ENCODE measurements at regions not wholly inside any gene's neighbourhood (a gene's known extent, or its start where the extent isn't known, plus 50 kb on each side); places are given as distances from the start of the nearest gene placed in this dataset.

DNA sequence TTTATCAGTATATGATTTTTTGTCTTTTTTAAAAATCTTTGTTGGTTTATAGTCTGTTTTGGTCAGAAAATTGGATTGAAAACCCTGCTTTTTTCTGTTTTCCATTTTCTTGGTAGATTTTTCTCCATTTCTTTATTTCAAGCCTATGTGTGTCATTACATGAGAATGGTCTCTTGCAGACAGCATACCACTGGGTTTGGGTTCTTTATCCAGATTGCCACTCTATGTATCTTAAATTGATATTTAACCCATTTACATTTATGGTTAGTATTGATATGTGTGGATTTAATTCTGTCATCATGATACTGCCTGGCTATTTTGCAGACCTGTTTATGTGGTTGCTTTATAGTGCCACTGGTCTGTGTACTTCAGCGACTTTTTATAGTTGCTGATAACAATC lies 239.9 kb upstream of the NDST4 start:
- no peaks in the 10 kb centered on the region; the same call in 1 of the 2 replicates for H3K36me3 ChIP-seq (replicated peaks; ENCODE audit: insufficient read depth, low read length)
- no peak overlapping the region for H3K4me3 ChIP-seq (ENCODE audit: low read length)
- H3K27ac ChIP-seq (ENCODE audit: low read length), result no peak overlapping the region
- no peaks in the 10 kb centered on the region for H3K27me3 ChIP-seq (replicated peaks; ENCODE audit: insufficient read depth, low read length)
- no peaks in the 10 kb centered on the region for H4K20me1 ChIP-seq (ENCODE audit: insufficient read depth, low read length)
- no peak overlapping the region for H2AFZ ChIP-seq (ENCODE audit: low read length)
- no peaks in the 10 kb centered on the region; the same call in 1 of the 2 replicates for H3K9me2 ChIP-seq (replicated peaks; ENCODE audit: insufficient read depth, low read length)
- no peak overlapping the region for H3K9ac ChIP-seq (ENCODE audit: low read length)
- H3K4me1 ChIP-seq (ENCODE audit: low read length), result no peaks in the 10 kb centered on the region
- TF ChIP-seq EZH2phosphoT487 (IDR thresholded peaks at IDR 0.05; ENCODE audit: low read length) (no peak), CTCF (IDR thresholded peaks at IDR 0.05; ENCODE audit: low read length) (no peak), EZH2 (optimal IDR thresholded peaks at IDR 0.05; ENCODE audit: low read depth, low read length) (no peak)
- no peaks in the 10 kb centered on the region for H3K79me2 ChIP-seq (ENCODE audit: low read length)
- DNase-seq, result no peak
- no peak overlapping the region for H3K4me2 ChIP-seq (ENCODE audit: low read depth, low read length)
- no peaks in the 10 kb centered on the region for H3F3A ChIP-seq (ENCODE audit: insufficient read depth, low read length)
- H3K9me3 ChIP-seq (replicated peaks; ENCODE audit: insufficient read depth, low read length), result no peaks in the 10 kb centered on the region

DNA sequence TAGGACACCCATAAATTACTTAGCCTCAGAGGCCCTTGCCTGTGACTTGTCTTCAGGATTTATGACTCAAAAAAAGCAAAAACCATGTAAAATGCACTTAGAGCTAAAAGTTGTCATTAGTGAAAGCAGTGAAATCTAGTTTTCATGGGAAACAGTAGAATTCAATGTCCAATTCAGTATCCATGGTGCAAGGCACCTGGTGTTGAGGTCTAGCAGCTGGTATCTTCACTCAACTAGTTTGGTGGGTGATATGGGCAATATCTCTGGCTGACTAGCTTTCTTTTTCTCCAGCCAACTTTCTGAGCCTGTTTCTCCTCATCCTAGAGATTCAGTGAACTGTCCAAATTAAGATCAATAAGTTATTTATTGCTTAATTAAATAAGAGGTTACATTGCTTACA lies 229.8 kb upstream of the NDST4 start:
- no peaks in the 10 kb centered on the region; the same call in 1 of the 2 replicates for H3K36me3 ChIP-seq (replicated peaks; ENCODE audit: insufficient read depth, low read length)
- no peaks in the 10 kb centered on the region for H4K20me1 ChIP-seq (ENCODE audit: insufficient read depth, low read length)
- H3F3A ChIP-seq (ENCODE audit: insufficient read depth, low read length), result no peaks in the 10 kb centered on the region
- no peak overlapping the region for H3K27ac ChIP-seq (ENCODE audit: low read length)
- H3K27me3 ChIP-seq (replicated peaks; ENCODE audit: insufficient read depth, low read length), result no peaks in the 10 kb centered on the region
- H3K4me2 ChIP-seq (ENCODE audit: low read depth, low read length), result no peak overlapping the region
- DNase-seq, result no peak
- H3K79me2 ChIP-seq (ENCODE audit: low read length), result no peaks in the 10 kb centered on the region
- H3K9ac ChIP-seq (ENCODE audit: low read length), result no peak overlapping the region
- TF ChIP-seq CTCF (IDR thresholded peaks at IDR 0.05; ENCODE audit: low read length), result no peak
- H3K4me3 ChIP-seq (ENCODE audit: low read length), result no peak overlapping the region
- H2AFZ ChIP-seq (ENCODE audit: low read length), result no peak overlapping the region
- no peaks in the 10 kb centered on the region for H3K9me3 ChIP-seq (replicated peaks; ENCODE audit: insufficient read depth, low read length)
- no peaks in the 10 kb centered on the region for H3K4me1 ChIP-seq (ENCODE audit: low read length)
- H3K9me2 ChIP-seq (replicated peaks; ENCODE audit: insufficient read depth, low read length), result no peaks in the 10 kb centered on the region

- Histone ChIP-seq H3K9ac (ENCODE audit: low read length) (no peak overlapping the region), H3K4me2 (ENCODE audit: low read depth, low read length) (peak overlapping the region; percentile 54), H4K20me1 (ENCODE audit: insufficient read depth, low read length) (no peaks in the 10 kb centered on the region), H2AFZ (ENCODE audit: low read length) (no peak overlapping the region), H3K79me2 (ENCODE audit: low read length) (no peaks in the 10 kb centered on the region), H3K27ac (ENCODE audit: low read length) (peak overlapping the region; percentile 32; the same call in 1 of the 2 replicates), H3K9me2 (replicated peaks; ENCODE audit: insufficient read depth, low read length) (no peaks in the 10 kb centered on the region), H3K9me3 (replicated peaks; ENCODE audit: insufficient read depth, low read length) (no peaks in the 10 kb centered on the region), H3F3A (ENCODE audit: insufficient read depth, low read length) (peaks cover 9% of the 10 kb centered on the region), H3K27me3 (replicated peaks; ENCODE audit: insufficient read depth, low read length) (no peaks in the 10 kb centered on the region), H3K4me1 (ENCODE audit: low read length) (peaks cover 30% of the 10 kb centered on the region), H3K36me3 (replicated peaks; ENCODE audit: insufficient read depth, low read length) (no peaks in the 10 kb centered on the region), H3K4me3 (ENCODE audit: low read length) (no peak overlapping the region)
- no peak for TF ChIP-seq CTCF (IDR thresholded peaks at IDR 0.05; ENCODE audit: low read length)
- TF ChIP-seq EZH2phosphoT487 (IDR thresholded peaks at IDR 0.05; ENCODE audit: low read length), result no peak
- TF ChIP-seq EZH2 (optimal IDR thresholded peaks at IDR 0.05; ENCODE audit: low read depth, low read length), result no peak
- DNase-seq, result peak; percentile 60
Measured at GRCh38 chr4:115334736-115335411, 221.5 kb upstream of the NDST4 start.

Measured in MM.1S (cell line).